Spleen (tissue), 7 donors: ENCODE measurements at regions not wholly inside any gene's neighbourhood (a gene's known extent, or its start where the extent isn't known, plus 50 kb on each side); places are given as distances from the start of the nearest gene placed in this dataset.

Experiments
- POLR2A ChIP-seq, 3 donors: fragments of 450-650 bp; IDR thresholded peaks; one replicate each; pipeline ENCODE4 v1.5.1; 2017; ENCODE audit warnings: antibody characterized with exemption in 3 of 3, mild to moderate bottlenecking in 1 of 3
- POLR2AphosphoS5 ChIP-seq, 3 donors: sonication (generic); formaldehyde crosslinking; IDR thresholded peaks; one replicate each; pipeline ENCODE4 v1.5.1; 2017; ENCODE audit warnings: antibody characterized with exemption in 3 of 3
- TF ChIP-seq, protein P1 (sequence below), 11 experiments: fragments of 200-600 bp in 7 of 11; fragments of 450-650 bp in 4 of 11; sonication (generic) in 4 of 11; IDR thresholded peaks in 8 of 11; conservative IDR thresholded peaks in 3 of 11; 1 replicate in 7 of 11; 2 replicates in 4 of 11; pipeline versions ENCODE4 v1.4.0 to v1.8.0; 2016 to 2021; ENCODE audit warnings: antibody characterized with exemption in 11 of 11, inconsistent platforms in 4 of 11, mild to moderate bottlenecking in 1 of 11
- donor health status: DM: no; HTN: no; CAD: no; lungs with moderate emphysema.
- donor health status: DM: no; HTN: no; CAD: no.
- donor health status: DM: no; HTN: no; CAD: no.

DNA sequence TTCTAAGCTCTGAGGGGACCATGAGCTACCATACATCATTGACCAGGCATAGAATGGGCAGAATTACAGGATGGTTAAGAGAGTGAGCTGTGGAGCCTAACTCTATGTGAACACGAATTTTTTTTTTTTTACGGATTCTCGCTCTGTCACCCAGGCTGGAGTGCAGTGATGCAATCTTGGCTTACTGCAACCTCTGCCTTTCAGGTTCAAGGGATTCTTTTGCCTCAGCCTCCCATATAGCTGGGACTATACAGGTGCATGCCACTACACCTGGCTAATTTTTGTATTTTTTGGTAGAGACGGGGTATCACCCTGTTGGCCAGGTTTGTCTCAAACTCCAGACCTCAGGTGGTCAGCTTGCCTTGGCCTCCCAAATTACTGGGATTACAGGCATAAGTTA, 72.8 kb upstream of the PCAT7 start:
- TF ChIP-seq, protein P1, sequence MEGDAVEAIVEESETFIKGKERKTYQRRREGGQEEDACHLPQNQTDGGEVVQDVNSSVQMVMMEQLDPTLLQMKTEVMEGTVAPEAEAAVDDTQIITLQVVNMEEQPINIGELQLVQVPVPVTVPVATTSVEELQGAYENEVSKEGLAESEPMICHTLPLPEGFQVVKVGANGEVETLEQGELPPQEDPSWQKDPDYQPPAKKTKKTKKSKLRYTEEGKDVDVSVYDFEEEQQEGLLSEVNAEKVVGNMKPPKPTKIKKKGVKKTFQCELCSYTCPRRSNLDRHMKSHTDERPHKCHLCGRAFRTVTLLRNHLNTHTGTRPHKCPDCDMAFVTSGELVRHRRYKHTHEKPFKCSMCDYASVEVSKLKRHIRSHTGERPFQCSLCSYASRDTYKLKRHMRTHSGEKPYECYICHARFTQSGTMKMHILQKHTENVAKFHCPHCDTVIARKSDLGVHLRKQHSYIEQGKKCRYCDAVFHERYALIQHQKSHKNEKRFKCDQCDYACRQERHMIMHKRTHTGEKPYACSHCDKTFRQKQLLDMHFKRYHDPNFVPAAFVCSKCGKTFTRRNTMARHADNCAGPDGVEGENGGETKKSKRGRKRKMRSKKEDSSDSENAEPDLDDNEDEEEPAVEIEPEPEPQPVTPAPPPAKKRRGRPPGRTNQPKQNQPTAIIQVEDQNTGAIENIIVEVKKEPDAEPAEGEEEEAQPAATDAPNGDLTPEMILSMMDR (IDR thresholded peaks at IDR 0.05 in 8 of 11, conservative IDR thresholded peaks at IDR 0.05 in 3 of 11), result no peak
- TF ChIP-seq POLR2A (IDR thresholded peaks at IDR 0.05) (no peak), POLR2AphosphoS5 (IDR thresholded peaks at IDR 0.05) (no peak)
